GM06990 (cell line): ENCODE measurements at regions not wholly inside any gene's neighbourhood (a gene's known extent, or its start where the extent isn't known, plus 50 kb on each side); places are given as distances from the start of the nearest gene placed in this dataset.

Experiments used
- DNase-seq: peaks from one replicate; pipeline ENCODE4 v3.0.0-alpha.2; 2011; ENCODE audit not compliant: insufficient read length; ENCODE audit errors: extremely low read depth
- H3K27me3 ChIP-seq: replicated peaks from 2 replicates; pipeline ENCODE4 v1.6.0; 2011; ENCODE audit warnings: low read length; ENCODE audit not compliant: control insufficient read depth, insufficient read depth
- H3K36me3 ChIP-seq: 2 replicates; pipeline ENCODE4 v1.5.1; 2011; ENCODE audit warnings: low read length; ENCODE audit not compliant: control insufficient read depth, insufficient read depth
- H3K4me3 ChIP-seq: replicated peaks from 2 replicates; pipeline ENCODE4 v1.5.1; 2011; ENCODE audit warnings: low read depth, mild to moderate bottlenecking, control low read depth, low read length
- TF ChIP-seq, protein P1 (sequence below): IDR thresholded peaks from 2 replicates; pipeline ENCODE4 v1.5.1; 2011; ENCODE audit warnings: low read length, control low read depth, mild to moderate bottlenecking, inconsistent platforms; ENCODE audit not compliant: insufficient read depth, poor library complexity, severe bottlenecking

DNA sequence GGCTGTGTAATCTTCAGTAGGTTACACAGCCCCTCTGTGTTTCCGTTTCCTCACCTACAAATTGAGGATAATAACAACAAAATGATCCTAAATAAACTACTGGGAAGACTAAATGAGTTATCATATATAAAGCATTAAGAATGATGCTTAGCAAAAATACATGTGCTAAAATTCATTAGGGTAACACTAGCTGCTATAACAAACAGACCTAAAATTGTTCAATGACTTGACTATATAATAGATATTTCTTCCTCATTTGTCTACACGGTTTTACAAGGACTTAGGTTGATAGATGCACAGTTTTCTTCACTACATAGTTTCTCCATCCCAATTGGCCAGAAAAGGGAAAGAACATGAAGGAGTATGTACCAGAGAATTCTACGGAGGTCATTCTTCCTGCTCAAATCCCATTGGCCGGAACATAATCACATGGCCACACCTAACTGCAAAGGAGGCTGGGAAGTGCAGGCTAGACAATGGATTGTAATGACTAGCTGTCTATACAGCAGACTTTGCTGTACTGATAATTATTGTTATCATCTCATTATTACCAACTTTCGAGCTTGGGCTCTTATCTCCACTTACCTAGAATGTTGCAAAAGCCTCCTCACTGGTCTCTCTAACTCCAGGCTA is 223.5 kb upstream of the NUDT4 start:
- H3K36me3 ChIP-seq = no peaks in the 10 kb centered on the region
- DNase-seq = no peak

DNA sequence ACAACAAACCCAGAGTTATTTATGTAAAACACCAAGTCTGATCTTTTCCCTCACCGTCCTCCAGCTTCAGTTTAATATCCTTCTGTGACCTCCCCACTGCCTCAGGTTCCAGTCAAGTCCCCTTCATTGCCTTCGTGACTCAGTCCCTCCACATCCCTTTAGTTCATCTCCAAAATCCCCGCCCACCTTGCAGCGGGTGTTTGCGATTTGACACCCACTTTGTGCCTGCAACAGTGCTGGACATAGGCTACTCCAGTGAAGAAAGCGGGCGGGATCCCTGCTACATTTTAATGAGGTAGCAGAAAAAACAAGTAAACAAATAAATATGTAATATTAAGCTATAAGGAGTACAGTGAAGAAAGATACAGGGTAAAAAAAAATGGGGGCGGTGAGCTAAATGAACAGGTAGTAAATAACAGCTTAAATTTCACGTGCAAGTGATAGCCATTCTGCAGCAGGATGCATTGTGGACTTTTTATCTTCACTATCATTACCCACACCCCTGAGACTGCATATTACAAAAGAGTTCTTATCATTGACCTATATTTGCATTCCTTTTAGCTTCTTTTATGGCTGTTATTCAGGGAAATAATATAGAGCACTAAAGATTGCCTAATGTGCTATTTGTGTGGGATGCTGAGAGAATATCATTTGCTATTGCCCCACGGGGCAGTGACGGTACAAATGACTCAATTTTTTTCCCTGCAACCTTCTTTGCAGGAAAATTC is 222.8 kb upstream of the NUDT4 start:
- Histone ChIP-seq H3K27me3 (no peaks in the 10 kb centered on the region), H3K4me3 (no peak overlapping the region), H3K36me3 (no peaks in the 10 kb centered on the region)
- no peak for DNase-seq
- TF ChIP-seq, protein P1, sequence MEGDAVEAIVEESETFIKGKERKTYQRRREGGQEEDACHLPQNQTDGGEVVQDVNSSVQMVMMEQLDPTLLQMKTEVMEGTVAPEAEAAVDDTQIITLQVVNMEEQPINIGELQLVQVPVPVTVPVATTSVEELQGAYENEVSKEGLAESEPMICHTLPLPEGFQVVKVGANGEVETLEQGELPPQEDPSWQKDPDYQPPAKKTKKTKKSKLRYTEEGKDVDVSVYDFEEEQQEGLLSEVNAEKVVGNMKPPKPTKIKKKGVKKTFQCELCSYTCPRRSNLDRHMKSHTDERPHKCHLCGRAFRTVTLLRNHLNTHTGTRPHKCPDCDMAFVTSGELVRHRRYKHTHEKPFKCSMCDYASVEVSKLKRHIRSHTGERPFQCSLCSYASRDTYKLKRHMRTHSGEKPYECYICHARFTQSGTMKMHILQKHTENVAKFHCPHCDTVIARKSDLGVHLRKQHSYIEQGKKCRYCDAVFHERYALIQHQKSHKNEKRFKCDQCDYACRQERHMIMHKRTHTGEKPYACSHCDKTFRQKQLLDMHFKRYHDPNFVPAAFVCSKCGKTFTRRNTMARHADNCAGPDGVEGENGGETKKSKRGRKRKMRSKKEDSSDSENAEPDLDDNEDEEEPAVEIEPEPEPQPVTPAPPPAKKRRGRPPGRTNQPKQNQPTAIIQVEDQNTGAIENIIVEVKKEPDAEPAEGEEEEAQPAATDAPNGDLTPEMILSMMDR = no peak

More for the DNA sequence above, 223.5 kb upstream of the NUDT4 start:
- TF ChIP-seq, protein P1 = no peak
- Histone ChIP-seq H3K4me3 (no peak overlapping the region), H3K27me3 (no peaks in the 10 kb centered on the region)

DNA sequence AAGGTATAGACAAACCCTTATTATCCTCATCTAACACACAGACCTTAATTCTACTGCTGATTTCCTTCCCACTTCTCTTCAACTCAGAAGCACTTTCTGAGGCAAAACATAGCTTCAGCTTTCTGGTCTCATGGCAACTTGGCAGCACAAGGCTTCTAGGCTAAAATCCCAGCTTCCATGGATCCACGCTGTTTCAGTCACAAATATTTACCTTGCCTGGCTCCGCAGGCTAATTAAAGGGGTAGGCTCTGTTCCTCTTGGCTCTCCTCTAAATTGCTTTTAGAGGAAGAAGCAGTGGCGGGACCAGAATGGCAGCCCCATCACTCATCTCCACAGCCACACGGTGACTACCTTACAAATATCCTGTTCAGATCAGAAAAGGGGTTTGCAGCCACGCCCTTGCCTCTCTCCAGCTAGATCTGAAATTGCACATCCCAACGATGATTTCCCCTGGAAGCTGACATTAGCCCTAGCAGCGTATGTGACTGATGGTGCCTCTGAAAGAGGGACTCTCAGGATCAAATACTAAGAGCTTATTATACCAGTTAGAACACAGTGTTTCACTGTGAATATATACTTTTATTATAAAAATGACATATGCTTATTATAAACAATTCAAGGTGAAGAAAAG is 221.5 kb upstream of the NUDT4 start:
- TF ChIP-seq, protein P1 = no peak
- Histone ChIP-seq H3K36me3 (no peaks in the 10 kb centered on the region), H3K4me3 (no peak overlapping the region), H3K27me3 (no peaks in the 10 kb centered on the region)
- DNase-seq = no peak

DNA sequence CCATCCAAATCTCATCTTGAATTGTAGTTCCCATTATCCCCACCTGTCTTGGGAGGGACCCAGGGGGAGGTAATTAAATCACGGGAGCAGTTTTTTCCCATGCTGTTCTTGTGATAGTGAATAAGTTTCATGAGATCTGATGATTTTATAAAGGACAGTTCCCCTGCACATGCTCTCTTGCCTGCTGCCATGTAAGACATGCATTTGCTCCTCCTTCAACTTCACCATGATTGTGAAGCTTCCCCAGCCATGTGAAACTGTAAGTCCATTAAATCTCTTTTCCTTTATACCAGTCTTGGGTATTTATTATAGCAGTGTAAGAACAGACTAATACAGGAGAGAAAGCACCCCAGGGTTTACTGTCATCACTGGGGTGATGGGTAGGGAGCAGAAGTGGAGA is 220.4 kb upstream of the NUDT4 start:
- TF ChIP-seq, protein P1 = no peak
- Histone ChIP-seq H3K27me3 (no peaks in the 10 kb centered on the region), H3K4me3 (no peak overlapping the region), H3K36me3 (no peaks in the 10 kb centered on the region)
- DNase-seq = no peak

DNA sequence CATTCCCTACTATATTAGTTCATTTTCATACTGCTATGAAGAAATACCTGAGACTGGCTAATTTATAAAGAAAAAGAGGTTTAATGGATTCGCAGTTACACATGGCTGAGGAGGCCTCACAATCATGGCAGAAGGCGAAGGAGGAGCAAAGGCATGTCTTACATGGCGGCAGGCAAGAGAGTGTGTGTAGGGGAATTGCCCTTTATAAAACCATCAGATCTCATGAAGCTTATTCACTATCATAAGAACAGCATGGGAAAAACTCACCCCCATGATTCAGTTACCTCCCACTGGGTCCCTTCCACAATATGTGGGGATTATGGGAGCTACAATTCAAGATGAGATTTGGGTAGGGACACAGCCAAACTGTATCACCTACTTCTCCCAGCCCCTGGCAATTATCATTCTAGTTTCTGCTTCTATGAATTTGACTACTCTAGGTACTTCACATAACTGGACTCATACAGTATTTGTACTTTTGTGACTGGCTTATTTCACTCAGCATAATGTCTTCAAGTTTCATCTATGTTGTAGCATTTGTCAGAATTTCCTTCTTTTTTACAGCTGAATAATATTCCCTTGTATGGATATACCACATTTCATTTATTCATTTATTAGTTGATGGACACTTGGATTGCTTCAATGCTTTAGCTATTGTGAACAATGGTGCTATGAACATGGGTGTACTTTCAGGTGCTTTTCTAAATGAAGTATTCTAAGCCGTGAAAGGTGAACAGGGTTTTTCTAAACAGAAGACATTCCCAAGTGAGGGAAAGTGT is 219.5 kb upstream of the NUDT4 start:
- H3K36me3 ChIP-seq = no peaks in the 10 kb centered on the region
- H3K4me3 ChIP-seq = no peak overlapping the region
- H3K27me3 ChIP-seq = no peaks in the 10 kb centered on the region
- TF ChIP-seq, protein P1 = no peak
- DNase-seq = no peak
